Progenitor cell of endocrine pancreas (in vitro differentiated cells): ENCODE measurements at regions not wholly inside any gene's neighbourhood (a gene's known extent, or its start where the extent isn't known, plus 50 kb on each side); places are given as distances from the start of the nearest gene placed in this dataset.

Experiments
- DNase-seq: peaks from one replicate; pipeline ENCODE4 v3.0.0; 2021; ENCODE audit warnings: low spot score; ENCODE audit not compliant: unreplicated experiment
- H3K27ac Mint-ChIP-seq: 2 replicates; pipeline ENCODE4 v1.8.0; 2021; ENCODE audit warnings: mild to moderate bottlenecking, moderate library complexity, mixed read lengths
- H3K27me3 Mint-ChIP-seq: 2 replicates; pipeline ENCODE4 v1.8.0; 2021; ENCODE audit warnings: mixed read lengths
- H3K36me3 Mint-ChIP-seq: 2 replicates; pipeline ENCODE4 v1.8.0; 2022; ENCODE audit warnings: mixed read lengths; ENCODE audit not compliant: insufficient read depth
- H3K4me1 Mint-ChIP-seq: 2 replicates; pipeline ENCODE4 v1.8.0; 2021; ENCODE audit warnings: low read depth, mixed read lengths
- H3K4me3 Mint-ChIP-seq: 2 replicates; pipeline ENCODE4 v1.8.0; 2021; ENCODE audit warnings: low read depth, mild to moderate bottlenecking, moderate library complexity, mixed read lengths
- H3K9me3 Mint-ChIP-seq: 2 replicates; pipeline ENCODE4 v1.8.0; 2021; ENCODE audit warnings: low read depth, mixed read lengths
- TF ChIP-seq, protein P1 (sequence below): fragments of 200-600 bp; sonication (generic); IDR thresholded peaks from one replicate; pipeline ENCODE4 v1.5.0; 2021; ENCODE audit warnings: antibody characterized with exemption, mild to moderate bottlenecking; ENCODE audit not compliant: unreplicated experiment

DNA sequence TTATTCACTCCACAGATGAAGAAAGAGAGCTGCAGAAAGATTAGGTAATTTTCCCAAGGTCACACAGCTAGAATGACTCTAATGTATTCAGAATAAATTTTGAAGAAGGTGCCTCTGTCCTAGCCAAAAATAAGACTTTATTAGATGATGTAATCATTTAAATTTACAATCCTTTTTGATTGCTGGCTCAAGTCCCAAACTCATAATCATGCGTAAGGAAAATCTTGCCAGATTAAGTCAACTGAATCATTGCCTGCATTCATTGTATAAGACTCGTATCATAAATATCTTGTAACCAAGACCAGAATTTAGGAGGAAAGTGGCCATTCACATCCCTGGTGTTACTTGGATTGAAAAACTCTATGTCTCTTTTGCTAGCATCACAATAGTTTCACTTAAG lies 53.1 kb upstream of the STK39 start:
- no peak for DNase-seq
- H3K27ac Mint-ChIP-seq, result no peak overlapping the region
- H3K9me3 Mint-ChIP-seq, result peaks cover 7% of the 10 kb centered on the region
- H3K36me3 Mint-ChIP-seq, result no peaks in the 10 kb centered on the region
- H3K4me3 Mint-ChIP-seq, result no peak overlapping the region
- TF ChIP-seq, protein P1, sequence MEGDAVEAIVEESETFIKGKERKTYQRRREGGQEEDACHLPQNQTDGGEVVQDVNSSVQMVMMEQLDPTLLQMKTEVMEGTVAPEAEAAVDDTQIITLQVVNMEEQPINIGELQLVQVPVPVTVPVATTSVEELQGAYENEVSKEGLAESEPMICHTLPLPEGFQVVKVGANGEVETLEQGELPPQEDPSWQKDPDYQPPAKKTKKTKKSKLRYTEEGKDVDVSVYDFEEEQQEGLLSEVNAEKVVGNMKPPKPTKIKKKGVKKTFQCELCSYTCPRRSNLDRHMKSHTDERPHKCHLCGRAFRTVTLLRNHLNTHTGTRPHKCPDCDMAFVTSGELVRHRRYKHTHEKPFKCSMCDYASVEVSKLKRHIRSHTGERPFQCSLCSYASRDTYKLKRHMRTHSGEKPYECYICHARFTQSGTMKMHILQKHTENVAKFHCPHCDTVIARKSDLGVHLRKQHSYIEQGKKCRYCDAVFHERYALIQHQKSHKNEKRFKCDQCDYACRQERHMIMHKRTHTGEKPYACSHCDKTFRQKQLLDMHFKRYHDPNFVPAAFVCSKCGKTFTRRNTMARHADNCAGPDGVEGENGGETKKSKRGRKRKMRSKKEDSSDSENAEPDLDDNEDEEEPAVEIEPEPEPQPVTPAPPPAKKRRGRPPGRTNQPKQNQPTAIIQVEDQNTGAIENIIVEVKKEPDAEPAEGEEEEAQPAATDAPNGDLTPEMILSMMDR, result no peak
- H3K27me3 Mint-ChIP-seq, result no peaks in the 10 kb centered on the region
- no peaks in the 10 kb centered on the region for H3K4me1 Mint-ChIP-seq

DNA sequence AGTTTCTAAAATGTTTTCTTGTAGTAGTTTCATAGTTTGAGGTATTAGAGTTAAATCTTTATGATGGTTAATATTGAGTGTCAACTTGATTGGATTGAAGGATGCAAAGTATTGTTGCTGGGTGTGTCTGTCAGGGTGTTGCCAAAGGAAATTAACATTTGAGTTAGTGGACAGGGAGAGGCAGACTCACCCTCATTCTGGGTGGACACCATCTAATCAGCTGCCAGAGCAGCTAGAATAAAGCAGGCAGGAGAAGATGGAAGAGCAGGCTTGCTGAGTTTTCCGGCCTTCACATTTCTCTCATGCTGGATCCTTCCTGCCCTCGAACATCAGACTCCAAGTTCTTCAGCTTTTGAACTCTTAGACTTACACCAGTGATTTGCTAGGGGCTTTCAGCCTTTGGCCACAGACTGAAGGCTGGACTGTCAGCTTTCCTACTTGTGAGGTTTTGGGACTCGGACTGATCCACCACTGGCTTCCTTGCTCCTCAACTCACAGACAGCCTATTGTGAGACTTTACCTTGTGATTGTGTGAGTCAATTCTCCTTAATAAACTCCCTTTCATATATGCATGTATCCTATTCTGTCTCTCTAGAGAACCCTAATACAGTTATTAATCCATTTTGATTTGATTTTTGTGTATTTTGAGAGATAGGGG lies 56.8 kb upstream of the STK39 start:
- DNase-seq, result no peak
- Mint-ChIP-seq H3K27me3 (no peaks in the 10 kb centered on the region), H3K9me3 (peaks cover 33% of the 10 kb centered on the region), H3K4me3 (no peak overlapping the region), H3K4me1 (no peaks in the 10 kb centered on the region), H3K27ac (no peak overlapping the region), H3K36me3 (no peaks in the 10 kb centered on the region)
- TF ChIP-seq, protein P1, result no peak

DNA sequence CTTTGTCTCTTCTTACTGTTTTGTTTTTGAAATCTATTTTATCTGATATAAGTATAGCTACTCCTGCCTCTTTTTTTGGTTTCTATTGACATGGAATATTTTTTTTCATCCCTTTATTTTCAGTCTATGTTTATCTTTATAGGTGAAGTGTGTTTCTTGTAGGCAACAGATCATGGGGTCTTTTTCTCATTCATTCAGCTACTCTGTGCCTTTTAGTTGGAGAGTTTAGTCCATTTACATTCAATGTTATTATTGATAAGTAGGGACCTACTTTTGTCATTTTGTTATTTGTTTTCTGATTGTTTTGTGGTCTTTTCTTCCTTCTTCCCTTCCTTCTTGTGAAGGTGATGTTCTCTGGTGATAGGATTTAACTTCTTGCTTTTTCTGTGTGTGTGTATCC lies 60.0 kb upstream of the STK39 start:
- no peak overlapping the region for H3K4me3 Mint-ChIP-seq
- no peak overlapping the region for H3K27ac Mint-ChIP-seq
- peaks cover 33% of the 10 kb centered on the region for H3K9me3 Mint-ChIP-seq
- H3K36me3 Mint-ChIP-seq, result no peaks in the 10 kb centered on the region
- H3K4me1 Mint-ChIP-seq, result peaks cover 1% of the 10 kb centered on the region
- H3K27me3 Mint-ChIP-seq, result no peaks in the 10 kb centered on the region
- TF ChIP-seq, protein P1, result no peak
- DNase-seq, result no peak

DNA sequence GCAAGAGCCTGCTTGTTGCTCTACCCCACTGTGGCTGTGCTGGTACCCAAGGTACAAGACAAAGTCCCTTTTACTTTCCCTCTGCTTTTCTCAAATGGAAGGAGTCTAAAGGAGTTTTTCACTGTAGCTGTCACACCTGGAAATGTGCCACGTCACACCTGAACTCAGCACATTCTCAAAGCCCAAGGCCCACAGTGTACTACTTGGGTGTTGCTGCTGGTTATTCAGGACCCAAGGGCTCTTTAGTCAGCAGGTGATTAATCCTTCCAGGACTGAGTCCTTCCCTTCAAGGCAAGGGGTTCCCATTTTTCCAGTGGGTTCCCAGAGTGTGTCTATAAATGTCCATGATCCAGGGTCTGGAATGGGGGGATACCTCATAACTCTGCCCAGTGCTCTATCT lies 63.2 kb upstream of the STK39 start:
- TF ChIP-seq, protein P1, result no peak
- no peak overlapping the region for H3K4me3 Mint-ChIP-seq
- H3K4me1 Mint-ChIP-seq, result peaks cover 1% of the 10 kb centered on the region
- H3K27ac Mint-ChIP-seq, result no peak overlapping the region
- H3K27me3 Mint-ChIP-seq, result no peaks in the 10 kb centered on the region
- DNase-seq, result no peak
- no peaks in the 10 kb centered on the region for H3K36me3 Mint-ChIP-seq
- H3K9me3 Mint-ChIP-seq, result peaks cover 27% of the 10 kb centered on the region

DNA sequence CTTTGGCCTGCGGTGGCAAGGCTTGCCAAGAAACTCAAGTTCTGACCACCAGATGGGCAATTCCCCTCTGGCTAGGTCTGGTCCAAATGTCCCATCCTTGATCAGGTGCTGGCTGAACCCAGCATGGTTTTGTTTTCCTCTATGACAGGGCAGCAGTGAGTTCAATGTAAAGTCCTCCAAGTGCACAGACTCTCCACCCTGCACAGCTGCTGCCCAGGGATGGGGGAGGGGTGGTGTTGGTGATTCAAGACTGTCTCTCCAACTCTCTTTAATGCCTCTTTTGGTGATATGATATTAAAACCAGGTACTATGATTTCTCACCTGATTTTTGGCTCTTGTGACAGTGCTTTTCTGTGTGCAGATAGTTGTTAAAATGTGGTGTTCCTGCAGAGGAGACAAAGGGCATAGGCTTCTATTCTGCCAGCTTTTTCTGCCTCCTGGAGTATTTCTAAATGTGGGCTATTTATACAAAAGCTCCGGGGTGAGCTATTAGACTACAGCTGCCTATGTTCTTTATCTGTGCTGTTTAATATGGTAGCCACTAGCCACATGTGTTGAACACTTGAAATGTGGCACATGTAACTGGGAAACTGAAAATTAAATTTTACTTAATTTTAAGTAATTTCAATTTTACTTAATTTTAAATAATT lies 64.0 kb upstream of the STK39 start:
- Mint-ChIP-seq H3K9me3 (peaks cover 19% of the 10 kb centered on the region), H3K4me3 (no peak overlapping the region), H3K36me3 (no peaks in the 10 kb centered on the region), H3K27me3 (no peaks in the 10 kb centered on the region), H3K4me1 (peaks cover 1% of the 10 kb centered on the region), H3K27ac (no peak overlapping the region)
- no peak for DNase-seq
- TF ChIP-seq, protein P1, result no peak
